A673 (cell line): ENCODE measurements at regions not wholly inside any gene's neighbourhood (a gene's known extent, or its start where the extent isn't known, plus 50 kb on each side); places are given as distances from the start of the nearest gene placed in this dataset.

ENCODE experiments used
- CTCF ChIP-seq: fragments of 300-800, 200-600 bp; sonication (generic); conservative IDR thresholded peaks from 2 replicates; pipeline ENCODE4 v1.5.1; 2017; ENCODE audit warnings: low read depth, mild to moderate bottlenecking, antibody characterized with exemption, low read length, moderate library complexity, mixed read lengths
- EZH2 ChIP-seq: fragments of 200-600 bp; sonication (generic); IDR thresholded peaks from 2 replicates; pipeline ENCODE4 v1.6.1; 2017; ENCODE audit warnings: borderline replicate concordance, low read depth, mild to moderate bottlenecking, mixed read lengths, antibody characterized with exemption, low read length; ENCODE audit not compliant: poor library complexity, severe bottlenecking

- TF ChIP-seq CTCF, result no peak
- no peak for TF ChIP-seq EZH2
Observed at GRCh38 chr7:17043012-17043877, 161.5 kb upstream of the AGR3 start.
